ENCODE measurements at regions not wholly inside any gene's neighbourhood (a gene's known extent, or its start where the extent isn't known, plus 50 kb on each side); places are given as distances from the start of the nearest gene placed in this dataset.

DNA sequence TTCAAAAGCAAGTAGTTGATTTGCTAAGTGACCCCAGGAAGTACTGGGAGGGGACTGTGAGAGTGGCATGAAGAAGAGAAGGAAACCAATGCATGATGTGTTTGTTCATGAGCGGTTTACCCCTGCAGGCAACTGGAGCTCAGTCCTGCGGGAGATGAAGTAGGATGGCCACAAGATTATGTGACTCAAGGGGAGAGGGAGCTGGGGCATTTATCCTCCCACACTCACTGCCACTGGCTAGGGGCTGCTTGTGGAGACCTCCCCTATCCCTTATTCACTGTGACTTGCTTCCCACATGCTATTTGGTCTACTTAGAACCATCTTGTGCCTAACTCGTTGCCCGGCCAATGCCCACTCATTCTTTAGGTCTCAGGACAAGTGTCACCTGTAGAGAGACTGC, 60.6 kb upstream of the TRIO start:
- H3K27ac Mint-ChIP-seq (ENCODE audit: unreplicated experiment), result no peak overlapping the region
- no peak overlapping the region for H3K4me3 Mint-ChIP-seq (ENCODE audit: unreplicated experiment)
- TF ChIP-seq, protein P1, sequence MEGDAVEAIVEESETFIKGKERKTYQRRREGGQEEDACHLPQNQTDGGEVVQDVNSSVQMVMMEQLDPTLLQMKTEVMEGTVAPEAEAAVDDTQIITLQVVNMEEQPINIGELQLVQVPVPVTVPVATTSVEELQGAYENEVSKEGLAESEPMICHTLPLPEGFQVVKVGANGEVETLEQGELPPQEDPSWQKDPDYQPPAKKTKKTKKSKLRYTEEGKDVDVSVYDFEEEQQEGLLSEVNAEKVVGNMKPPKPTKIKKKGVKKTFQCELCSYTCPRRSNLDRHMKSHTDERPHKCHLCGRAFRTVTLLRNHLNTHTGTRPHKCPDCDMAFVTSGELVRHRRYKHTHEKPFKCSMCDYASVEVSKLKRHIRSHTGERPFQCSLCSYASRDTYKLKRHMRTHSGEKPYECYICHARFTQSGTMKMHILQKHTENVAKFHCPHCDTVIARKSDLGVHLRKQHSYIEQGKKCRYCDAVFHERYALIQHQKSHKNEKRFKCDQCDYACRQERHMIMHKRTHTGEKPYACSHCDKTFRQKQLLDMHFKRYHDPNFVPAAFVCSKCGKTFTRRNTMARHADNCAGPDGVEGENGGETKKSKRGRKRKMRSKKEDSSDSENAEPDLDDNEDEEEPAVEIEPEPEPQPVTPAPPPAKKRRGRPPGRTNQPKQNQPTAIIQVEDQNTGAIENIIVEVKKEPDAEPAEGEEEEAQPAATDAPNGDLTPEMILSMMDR (IDR thresholded peaks at IDR 0.05), result no peak
- no peaks in the 10 kb centered on the region for H3K4me1 Mint-ChIP-seq (ENCODE audit: low read depth)
- no peaks in the 10 kb centered on the region for H3K27me3 Mint-ChIP-seq (ENCODE audit: low read depth)
- H3K36me3 Mint-ChIP-seq (ENCODE audit: low read depth), result no peaks in the 10 kb centered on the region
- no peaks in the 10 kb centered on the region for H3K9me3 Mint-ChIP-seq (ENCODE audit: low read depth)
- DNase-seq (ENCODE audit: low spot score), result no peak

DNA sequence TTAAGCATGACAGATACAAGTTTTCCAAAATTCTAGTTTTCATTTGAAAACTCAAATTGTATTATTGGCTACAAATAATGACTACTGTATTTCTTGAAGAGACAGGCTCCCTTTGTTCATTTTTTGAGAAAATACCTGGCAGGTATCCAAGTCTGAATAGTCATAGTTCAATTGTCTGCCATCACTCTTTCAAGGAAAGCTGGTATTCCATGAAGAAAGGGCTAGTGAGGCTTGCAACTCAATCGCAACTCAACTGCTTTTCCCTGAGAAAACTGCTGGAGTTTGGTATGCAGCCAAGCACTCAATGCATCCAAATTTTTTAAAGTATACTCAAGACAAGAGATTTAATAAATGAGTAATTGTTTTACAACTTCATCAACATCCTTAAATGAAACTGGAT, 61.4 kb upstream of the TRIO start:
- Mint-ChIP-seq H3K4me3 (ENCODE audit: unreplicated experiment) (no peak overlapping the region), H3K9me3 (ENCODE audit: low read depth) (no peaks in the 10 kb centered on the region), H3K4me1 (ENCODE audit: low read depth) (no peaks in the 10 kb centered on the region), H3K27me3 (ENCODE audit: low read depth) (no peaks in the 10 kb centered on the region), H3K27ac (ENCODE audit: unreplicated experiment) (no peak overlapping the region), H3K36me3 (ENCODE audit: low read depth) (no peaks in the 10 kb centered on the region)
- DNase-seq (ENCODE audit: low spot score), result no peak
- TF ChIP-seq, protein P1 (IDR thresholded peaks at IDR 0.05), result no peak

DNA sequence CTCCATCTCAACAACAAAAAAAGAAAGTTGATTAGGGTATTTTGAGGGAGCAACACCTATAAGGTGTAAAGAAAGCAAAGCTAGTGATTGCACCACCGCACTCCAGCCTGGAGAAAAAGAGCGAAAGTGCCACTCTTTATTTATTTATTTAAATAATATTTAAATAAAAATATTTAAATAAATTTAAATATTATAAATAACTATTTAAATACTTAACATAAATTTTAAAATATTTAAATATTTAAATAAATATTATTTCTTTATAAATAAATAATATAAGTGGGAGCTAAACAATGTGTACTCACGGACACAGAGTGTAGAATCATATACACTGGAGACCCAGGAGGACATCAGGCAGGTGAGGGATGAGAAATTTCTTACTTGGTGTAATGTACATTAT, 64.4 kb upstream of the TRIO start:
- H3K4me3 Mint-ChIP-seq (ENCODE audit: unreplicated experiment), result no peak overlapping the region
- TF ChIP-seq, protein P1 (IDR thresholded peaks at IDR 0.05), result no peak
- no peaks in the 10 kb centered on the region for H3K36me3 Mint-ChIP-seq (ENCODE audit: low read depth)
- no peaks in the 10 kb centered on the region for H3K27me3 Mint-ChIP-seq (ENCODE audit: low read depth)
- H3K4me1 Mint-ChIP-seq (ENCODE audit: low read depth), result no peaks in the 10 kb centered on the region
- H3K27ac Mint-ChIP-seq (ENCODE audit: unreplicated experiment), result no peak overlapping the region
- no peaks in the 10 kb centered on the region for H3K9me3 Mint-ChIP-seq (ENCODE audit: low read depth)
- no peak for DNase-seq (ENCODE audit: low spot score)

DNA sequence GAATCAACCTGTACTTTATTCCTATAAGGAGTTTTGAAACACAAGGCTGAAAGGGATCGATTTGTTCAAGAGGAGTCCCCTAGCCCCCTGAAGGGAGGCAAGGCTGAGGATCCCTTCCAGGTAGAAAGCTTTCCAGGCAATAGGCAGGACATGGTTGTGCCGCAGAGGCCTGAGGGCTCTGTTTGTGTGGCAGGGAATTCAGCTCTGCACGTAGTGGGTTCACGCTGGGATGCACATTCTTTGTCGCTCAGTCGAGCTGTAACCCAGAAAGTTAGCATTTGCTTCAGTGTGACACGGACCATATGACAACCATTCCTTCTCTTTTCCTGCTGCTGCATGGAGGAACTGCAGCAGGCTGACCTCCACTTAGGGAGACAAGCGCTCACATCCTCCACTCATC, 65.6 kb upstream of the TRIO start:
- Mint-ChIP-seq H3K4me3 (ENCODE audit: unreplicated experiment) (no peak overlapping the region), H3K4me1 (ENCODE audit: low read depth) (no peaks in the 10 kb centered on the region), H3K9me3 (ENCODE audit: low read depth) (no peaks in the 10 kb centered on the region), H3K36me3 (ENCODE audit: low read depth) (no peaks in the 10 kb centered on the region), H3K27me3 (ENCODE audit: low read depth) (no peaks in the 10 kb centered on the region), H3K27ac (ENCODE audit: unreplicated experiment) (no peak overlapping the region)
- TF ChIP-seq, protein P1 (IDR thresholded peaks at IDR 0.05), result no peak
- no peak for DNase-seq (ENCODE audit: low spot score)

DNA sequence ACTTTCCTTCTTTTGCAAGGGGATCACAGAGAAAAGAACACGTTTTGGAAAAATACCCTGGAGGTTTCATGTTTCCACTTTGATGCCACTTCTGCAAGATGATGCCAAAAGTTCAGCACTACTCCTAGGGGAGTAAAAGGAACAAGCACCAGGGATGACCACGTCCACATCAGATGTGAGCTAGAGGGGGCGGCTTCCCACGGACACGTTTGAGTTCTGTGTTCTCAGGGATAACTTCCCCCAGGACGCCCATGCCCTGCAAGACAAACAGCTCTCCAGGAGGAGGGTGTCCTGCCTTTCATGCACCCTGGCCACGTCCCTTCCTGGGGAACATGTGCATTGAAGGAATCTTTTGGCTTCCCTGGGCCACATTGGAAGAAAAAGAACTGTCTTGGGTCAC, 66.6 kb upstream of the TRIO start:
- no peak for DNase-seq (ENCODE audit: low spot score)
- Mint-ChIP-seq H3K9me3 (ENCODE audit: low read depth) (no peaks in the 10 kb centered on the region), H3K4me3 (ENCODE audit: unreplicated experiment) (no peak overlapping the region), H3K36me3 (ENCODE audit: low read depth) (no peaks in the 10 kb centered on the region), H3K27me3 (ENCODE audit: low read depth) (no peaks in the 10 kb centered on the region), H3K27ac (ENCODE audit: unreplicated experiment) (no peak overlapping the region), H3K4me1 (ENCODE audit: low read depth) (no peaks in the 10 kb centered on the region)
- TF ChIP-seq, protein P1 (IDR thresholded peaks at IDR 0.05), result no peak
